AG09309 (cell line): ENCODE measurements at regions not wholly inside any gene's neighbourhood (a gene's known extent, or its start where the extent isn't known, plus 50 kb on each side); places are given as distances from the start of the nearest gene placed in this dataset.

Source experiments
- DNase-seq: peaks from one replicate; pipeline ENCODE4 v3.0.0-alpha.2; 2010; ENCODE audit warnings: low read depth
- H3K4me3 ChIP-seq: 2 replicates; pipeline ENCODE4 v1.5.1; 2011; ENCODE audit warnings: mild to moderate bottlenecking, low read depth, low read length, moderate library complexity; ENCODE audit not compliant: control insufficient read depth
- CTCF ChIP-seq: IDR thresholded peaks from 2 replicates; pipeline ENCODE4 v1.5.1; 2011; ENCODE audit warnings: mild to moderate bottlenecking, low read depth, low read length, inconsistent platforms; ENCODE audit not compliant: insufficient read depth, control insufficient read depth; ENCODE audit errors: missing control alignments

DNA sequence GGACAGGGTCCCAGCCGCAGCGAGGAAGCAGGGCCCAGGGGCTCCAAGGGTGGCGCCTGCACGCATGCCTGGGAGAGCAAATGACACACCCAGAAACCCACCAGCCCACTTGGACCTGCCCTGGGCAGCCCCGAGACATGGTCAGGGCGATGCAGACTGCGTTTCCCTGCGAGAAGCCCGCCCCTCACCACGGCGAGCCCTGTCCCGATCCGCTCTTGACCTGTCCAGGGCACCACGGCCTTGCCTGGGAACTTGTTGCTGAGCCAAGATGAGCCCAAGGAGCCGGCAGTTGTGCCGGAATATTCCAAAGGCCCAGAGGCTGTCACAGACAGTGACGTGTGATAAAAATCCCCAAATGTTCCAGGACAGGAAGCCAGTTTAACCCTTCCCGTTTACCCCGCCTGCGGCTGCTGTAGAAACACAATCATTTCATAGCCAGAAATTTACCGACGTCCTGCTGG lies 78.1 kb downstream of the SIK1 start:
- H3K4me3 ChIP-seq = no peak overlapping the region
- DNase-seq = no peak
- no peak for TF ChIP-seq CTCF

- no peak for DNase-seq
- no peak for TF ChIP-seq CTCF
- H3K4me3 ChIP-seq = no peak overlapping the region
Observed at GRCh38 chr21:43348170-43348766, 78.7 kb downstream of the SIK1 start.

GRCh38 chr21:43347461-43348169 lies 79.3 kb downstream of the SIK1 start:
- no peak for TF ChIP-seq CTCF
- no peak overlapping the region for H3K4me3 ChIP-seq
- no peak for DNase-seq

GRCh38 chr21:43346551-43346950 lies 80.4 kb downstream of the SIK1 start:
- no peak for TF ChIP-seq CTCF
- H3K4me3 ChIP-seq = no peak overlapping the region

DNA sequence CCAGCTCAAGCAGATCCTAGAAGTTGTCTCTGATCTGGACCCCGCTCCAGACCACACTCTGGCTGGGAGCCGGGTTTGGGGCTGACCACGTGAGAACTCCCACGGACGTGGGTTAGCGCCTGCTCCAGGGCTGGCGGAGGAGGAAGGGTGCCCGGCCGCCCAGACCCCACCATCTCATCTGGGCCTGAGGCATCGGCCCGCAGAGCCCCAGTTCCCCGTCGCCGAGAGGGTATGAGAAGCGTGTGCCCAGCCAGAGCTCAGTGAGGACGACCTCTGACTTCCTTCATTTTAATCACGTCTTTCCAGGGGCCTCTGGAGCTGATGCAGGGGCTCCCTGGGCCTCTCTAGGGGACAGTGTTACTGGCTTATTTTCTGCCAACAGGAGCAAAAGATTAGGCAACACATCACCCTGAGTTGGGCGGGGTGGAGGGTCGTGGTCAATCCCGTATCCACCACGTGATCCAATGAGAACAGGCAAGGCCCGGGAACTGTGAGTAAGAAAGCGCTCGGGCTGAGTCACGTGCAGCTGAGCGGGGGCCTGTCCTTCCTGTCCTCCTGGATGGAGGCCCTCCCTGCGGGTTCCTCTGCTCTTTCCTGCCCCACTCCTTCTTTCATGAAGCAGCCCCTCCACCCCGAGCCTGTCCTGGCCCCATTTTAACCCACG lies 81.1 kb downstream of the SIK1 start:
- no peak for TF ChIP-seq CTCF
- H3K4me3 ChIP-seq = no peak overlapping the region
- DNase-seq = no peak

More at GRCh38 chr21:43346551-43346950, 80.4 kb downstream of the SIK1 start:
- no peak for DNase-seq

- DNase-seq = no peak
- no peak for TF ChIP-seq CTCF
- no peak overlapping the region for H3K4me3 ChIP-seq
Observed at GRCh38 chr21:43345046-43345745, 81.7 kb downstream of the SIK1 start.
